Heart left ventricle (tissue), 16 donors: ENCODE measurements at regions not wholly inside any gene's neighbourhood (a gene's known extent, or its start where the extent isn't known, plus 50 kb on each side); places are given as distances from the start of the nearest gene placed in this dataset.

Experiments used
- ATAC-seq, 4 donors: fragments of 200-7000 bp; cut with Tn5 transposase; one replicate each; pipeline ENCODE4 v1.9.1; 2020 to 2022; ENCODE audit warnings: moderate library complexity in 4 of 4, mild to moderate bottlenecking in 3 of 4, moderate number of reproducible peaks in 1 of 4
- DNase-seq, 5 donors: peaks; one replicate each; pipeline ENCODE4 v3.0.0-alpha.2; 2020
- H3K27ac ChIP-seq, 12 donors: fragments of 200-600 bp; sonication (generic) in 4 of 12; one replicate each; pipeline versions ENCODE4 v1.5.0 to v1.8.0; 2016 to 2022; ENCODE audit warnings: mild to moderate bottlenecking in 2 of 12
- H3K27me3 ChIP-seq, 9 donors: fragments of 200-600 bp; sonication (generic) in 2 of 9; one replicate each; pipeline versions ENCODE4 v1.5.1 to v1.8.0; 2016 to 2022; ENCODE audit warnings: mild to moderate bottlenecking in 3 of 9
- H3K36me3 ChIP-seq, 9 donors: fragments of 200-600 bp; sonication (generic) in 2 of 9; one replicate each; pipeline versions ENCODE4 v1.5.0 to v1.8.0; 2018 to 2022; ENCODE audit warnings: mild to moderate bottlenecking in 2 of 9
- H3K4me1 ChIP-seq, 12 donors: fragments of 200-600 bp; sonication (generic) in 4 of 12; one replicate each; pipeline versions ENCODE4 v1.5.0 to v1.8.0; 2016 to 2022; ENCODE audit warnings: mild to moderate bottlenecking in 3 of 12
- H3K4me3 ChIP-seq, 12 donors: fragments of 200-600 bp; sonication (generic) in 4 of 12; one replicate each; pipeline versions ENCODE4 v1.5.0 to v1.8.0; 2017 to 2022; ENCODE audit warnings: mild to moderate bottlenecking in 9 of 12, moderate library complexity in 4 of 12
- H3K9me3 ChIP-seq, 12 donors: fragments of 200-600 bp; sonication (generic) in 4 of 12; one replicate each; pipeline versions ENCODE4 v1.5.0 to v1.8.0; 2016 to 2022; ENCODE audit warnings: mild to moderate bottlenecking in 1 of 12
- CTCF ChIP-seq, 12 donors: fragments of 200-600 bp; sonication (generic) in 4 of 12; IDR thresholded peaks; one replicate each; pipeline versions ENCODE4 v1.5.0 to v1.8.0; 2018 to 2022; ENCODE audit warnings: antibody characterized with exemption in 12 of 12, mild to moderate bottlenecking in 5 of 12
- POLR2A ChIP-seq, 2 donors: fragments of 450-650 bp; IDR thresholded peaks; one replicate each; pipeline ENCODE4 v1.6.1; 2017; ENCODE audit warnings: antibody characterized with exemption in 2 of 2, mild to moderate bottlenecking in 2 of 2, moderate library complexity in 2 of 2
- WGBS, 4 donors: extraction: QIAGEN DNeasy Blood & Tissue Kit in 2 of 4; methylation state at CpG; one replicate each; pipeline versions ENCODE4 v1.1.5 to v1.1.7; 2013 to 2018; 5-methylcytosine and 5-hydroxymethylcytosine counted together
- intact Hi-C, 10 donors: fragments of 100-400 bp; cut with DNase I; formaldehyde crosslinking; loops; one replicate each; pipeline versions ENCODE4 v1.11.1 to v1.14.2; 2022
- donor health status: ischemic (EF 13 %, LVEDD 7.1; RV severe dilation, severe dysfunction).
- donor health status: healthy with polysubstance abuse.
- donor health status: DM: no; HTN: yes; CAD: no.
- donor health status: DM: no; HTN: no; CAD: no.
- donor health status: ischemic (EF 25% LVEDD 6.9; RV normal size, moderate dysfunction).
- donor health status: ischemic (EF 25% LVEDD 5.7; RV mildly dilated, moderate dysfunction).
- donor health status: healthy.
- donor health status: DM: yes; HTN: yes; CAD: no.
- donor health status: ischemic (EF 35%, LVEDD 5.7; RV mildly dilated, moderate dysfunction).
- donor health status: nonischemic (EF 11% LVEDD 7.7; RV severe dilation, severe dysfunction).
- donor health status: DM: yes; HTN: yes; CAD: no.
- donor health status: PGD.
- donor health status: ischemic (EF 29% LVEDD 5.4; RV normal size, mild dysfunction).
- donor health status: nonischemic (EF 23%, LVEDD 6.1; RV moderate dilation, normal function).

- Histone ChIP-seq H3K27ac (peak overlapping the region in 3 of 12 donors; percentile 24 to 88 (median 37)), H3K36me3 (no peaks in the 10 kb centered on the region), H3K9me3 (no peaks in the 10 kb centered on the region), H3K27me3 (peaks cover 0 to 26% (median 3%) of the 10 kb centered on the region in 9 donors), H3K4me1 (peaks cover 0 to 44% (median 14%) of the 10 kb centered on the region in 12 donors), H3K4me3 (peak overlapping the region in 10 of 12 donors; percentile 9 to 51 (median 42))
- DNase-seq: peak; percentile 83 to 94 (median 85)
- 1 to 3% (median 2%) methylated on average over 11 to 21 of the region's 21 CpGs for WGBS, 4 donors
- intact Hi-C loops: loop anchor here in 1 of 10 donors (10.0 kb wide), 1 partner anchor 154 kb away; no protein-coding TSS in a partner anchor
- TF ChIP-seq POLR2A (IDR thresholded peaks at IDR 0.05) (no peak), CTCF (IDR thresholded peaks at IDR 0.05) (no peak)
- ATAC-seq: peak; percentile 66 to 90 (median 81)
Observed at GRCh38 chr3:72100601-72101187, 315.7 kb upstream of the PROK2 start.

- H3K27ac ChIP-seq: peak overlapping the region in 2 of 12 donors; percentile 24 to 88
- peaks cover 0 to 44% (median 14%) of the 10 kb centered on the region in 12 donors for H3K4me1 ChIP-seq
- peaks cover 0 to 26% (median 3%) of the 10 kb centered on the region in 9 donors for H3K27me3 ChIP-seq
- no peak for TF ChIP-seq POLR2A (IDR thresholded peaks at IDR 0.05)
- no peak for TF ChIP-seq CTCF (IDR thresholded peaks at IDR 0.05)
- H3K4me3 ChIP-seq: peak overlapping the region in 8 of 12 donors; percentile 31 to 51 (median 44)
- no peaks in the 10 kb centered on the region for H3K9me3 ChIP-seq
- ATAC-seq: peak in 3 of 4 donors; percentile 20 to 41 (median 38)
- intact Hi-C loops: loop anchor here in 1 of 10 donors (10.0 kb wide), 1 partner anchor 155 kb away; no protein-coding TSS in a partner anchor
- H3K36me3 ChIP-seq: no peaks in the 10 kb centered on the region
- WGBS, 4 donors: 30 to 49% (median 40%) methylated on average over 17 of the region's 17 CpGs
- no peak for DNase-seq
Observed at GRCh38 chr3:72100080-72100511, 315.1 kb upstream of the PROK2 start.

- Histone ChIP-seq H3K4me3 (peak overlapping the region in 2 of 12 donors; percentile 42 to 51), H3K27me3 (peaks cover 0 to 26% (median 3%) of the 10 kb centered on the region in 9 donors), H3K4me1 (peaks cover 0 to 44% (median 14%) of the 10 kb centered on the region in 12 donors), H3K27ac (peak overlapping the region in 2 of 12 donors; percentile 24 to 88), H3K9me3 (no peaks in the 10 kb centered on the region), H3K36me3 (no peaks in the 10 kb centered on the region)
- 72 to 82% (median 76%) methylated on average over 14 of the region's 14 CpGs for WGBS, 4 donors
- intact Hi-C loops: loop anchor here in 1 of 10 donors (10.0 kb wide), 1 partner anchor 155 kb away; no protein-coding TSS in a partner anchor
- TF ChIP-seq POLR2A (IDR thresholded peaks at IDR 0.05): no peak
- TF ChIP-seq CTCF (IDR thresholded peaks at IDR 0.05): no peak
- ATAC-seq (no peak), DNase-seq (no peak)
Observed at GRCh38 chr3:72099326-72100079, 314.6 kb upstream of the PROK2 start.

DNA sequence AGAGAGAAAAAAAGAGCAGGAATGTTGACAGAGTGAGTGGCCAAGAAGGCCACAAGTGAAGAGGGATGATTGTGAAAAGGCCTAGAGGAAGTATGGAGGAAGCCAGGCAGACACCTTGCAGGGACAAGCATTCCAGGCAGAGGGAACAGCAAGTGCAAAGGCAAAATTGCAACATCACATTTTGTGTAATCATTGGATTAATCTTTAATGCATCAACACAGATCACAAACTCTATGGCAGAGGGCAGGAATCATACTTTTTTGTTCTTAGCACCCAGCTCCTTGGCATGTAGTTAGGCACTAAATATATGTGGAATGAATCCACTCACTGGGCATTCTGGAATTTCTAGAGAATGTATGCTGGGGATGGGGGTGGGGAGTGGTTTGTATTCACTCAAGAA, 312.1 kb upstream of the PROK2 start:
- no peak for ATAC-seq
- H3K9me3 ChIP-seq: no peaks in the 10 kb centered on the region
- no peak overlapping the region for H3K27ac ChIP-seq
- peaks cover 0 to 10% (median 0%) of the 10 kb centered on the region in 9 donors for H3K27me3 ChIP-seq
- intact Hi-C loops: no loop called here
- H3K4me1 ChIP-seq: peaks cover 0 to 34% (median 14%) of the 10 kb centered on the region in 12 donors
- no peak for DNase-seq
- no peak for TF ChIP-seq POLR2A (IDR thresholded peaks at IDR 0.05)
- TF ChIP-seq CTCF (IDR thresholded peaks at IDR 0.05): no peak
- H3K4me3 ChIP-seq: no peak overlapping the region
- H3K36me3 ChIP-seq: no peaks in the 10 kb centered on the region
